ENCODE measurements at regions not wholly inside any gene's neighbourhood (a gene's known extent, or its start where the extent isn't known, plus 50 kb on each side); places are given as distances from the start of the nearest gene placed in this dataset.

GRCh38 chr6:167450626-167451025, 125.7 kb downstream of the TTLL2 start:
- peaks cover 3% of the 10 kb centered on the region for H3K27me3 Mint-ChIP-seq (ENCODE audit: low read depth)
- TF ChIP-seq CTCF (IDR thresholded peaks at IDR 0.05; ENCODE audit: unreplicated experiment), result no peak
- H3K36me3 Mint-ChIP-seq, result no peaks in the 10 kb centered on the region
- no peaks in the 10 kb centered on the region for H3K4me1 Mint-ChIP-seq
- no peak for DNase-seq (ENCODE audit: low spot score in 2 of 2, unreplicated experiment in 2 of 2)
- H3K9me3 Mint-ChIP-seq, result peaks cover 3% of the 10 kb centered on the region
- no peak overlapping the region for H3K27ac Mint-ChIP-seq
- H3K4me3 Mint-ChIP-seq, result no peak overlapping the region

- Mint-ChIP-seq H3K4me1 (no peaks in the 10 kb centered on the region), H3K27me3 (ENCODE audit: low read depth) (peaks cover 10% of the 10 kb centered on the region), H3K36me3 (no peaks in the 10 kb centered on the region), H3K9me3 (peaks cover 3% of the 10 kb centered on the region), H3K4me3 (no peak overlapping the region), H3K27ac (no peak overlapping the region)
- no peak for DNase-seq (ENCODE audit: low spot score in 2 of 2, unreplicated experiment in 2 of 2)
- TF ChIP-seq CTCF (IDR thresholded peaks at IDR 0.05; ENCODE audit: unreplicated experiment), result no peak
These were observed 127.6 kb downstream of the TTLL2 start for GRCh38 chr6:167452338-167453081.

- Mint-ChIP-seq H3K9me3 (peaks cover 3% of the 10 kb centered on the region), H3K27ac (no peak overlapping the region), H3K36me3 (no peaks in the 10 kb centered on the region), H3K4me1 (no peaks in the 10 kb centered on the region), H3K27me3 (ENCODE audit: low read depth) (peaks cover 10% of the 10 kb centered on the region), H3K4me3 (no peak overlapping the region)
- no peak for DNase-seq (ENCODE audit: low spot score in 2 of 2, unreplicated experiment in 2 of 2)
- no peak for TF ChIP-seq CTCF (IDR thresholded peaks at IDR 0.05; ENCODE audit: unreplicated experiment)
These were observed 128.2 kb downstream of the TTLL2 start for GRCh38 chr6:167453082-167453446.

- Mint-ChIP-seq H3K4me3 (no peak overlapping the region), H3K36me3 (no peaks in the 10 kb centered on the region), H3K27ac (no peak overlapping the region), H3K27me3 (ENCODE audit: low read depth) (peaks cover 10% of the 10 kb centered on the region), H3K9me3 (peaks cover 3% of the 10 kb centered on the region), H3K4me1 (no peaks in the 10 kb centered on the region)
- DNase-seq (ENCODE audit: low spot score in 2 of 2, unreplicated experiment in 2 of 2), result no peak
- no peak for TF ChIP-seq CTCF (IDR thresholded peaks at IDR 0.05; ENCODE audit: unreplicated experiment)
These were observed 129.1 kb downstream of the TTLL2 start for GRCh38 chr6:167454003-167454402.

- Mint-ChIP-seq H3K9me3 (peaks cover 3% of the 10 kb centered on the region), H3K27ac (no peak overlapping the region), H3K27me3 (ENCODE audit: low read depth) (peaks cover 10% of the 10 kb centered on the region), H3K4me1 (peaks cover 4% of the 10 kb centered on the region), H3K36me3 (no peaks in the 10 kb centered on the region), H3K4me3 (no peak overlapping the region)
- DNase-seq (ENCODE audit: low spot score in 2 of 2, unreplicated experiment in 2 of 2), result no peak
- TF ChIP-seq CTCF (IDR thresholded peaks at IDR 0.05; ENCODE audit: unreplicated experiment), result no peak
These were observed 130.5 kb downstream of the TTLL2 start for GRCh38 chr6:167455371-167455770.

All from mesothelial cell of epicardium (in vitro differentiated cells).